ENCODE measurements at regions not wholly inside any gene's neighbourhood (a gene's known extent, or its start where the extent isn't known, plus 50 kb on each side); places are given as distances from the start of the nearest gene placed in this dataset.

DNA sequence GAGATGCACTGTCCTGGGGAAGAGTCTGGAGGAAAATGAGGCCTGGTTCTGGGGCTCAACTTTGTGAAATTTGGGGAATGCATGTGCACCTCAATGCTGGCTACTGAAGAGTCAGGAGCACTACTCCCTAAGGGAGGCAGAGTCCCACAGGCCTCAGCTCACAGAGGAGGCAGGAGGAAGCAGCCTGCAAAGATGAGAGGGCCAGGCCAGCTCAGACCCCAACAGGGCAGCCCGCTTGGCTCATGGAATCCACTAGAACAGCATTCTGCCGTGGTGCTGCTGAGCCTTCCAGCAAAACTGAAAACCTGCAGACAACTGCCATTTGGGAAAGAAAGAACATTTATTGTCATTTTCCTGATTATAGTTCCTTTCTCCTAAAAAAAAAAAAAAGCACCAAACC lies 300.5 kb downstream of the CTTN start:
- Histone ChIP-seq H4K20me1 (ENCODE audit: insufficient read depth, low read length) (no peaks in the 10 kb centered on the region), H3K27me3 (ENCODE audit: insufficient read depth, low read length) (peaks cover 2% of the 10 kb centered on the region), H3K9me3 (ENCODE audit: insufficient read depth, low read depth, low read length) (no peaks in the 10 kb centered on the region), H3K9ac (ENCODE audit: low read length) (no peak overlapping the region), H2AFZ (ENCODE audit: low read depth, low read length) (no peak overlapping the region), H3K4me3 (ENCODE audit: insufficient read depth, low read depth, low read length) (no peak overlapping the region), H3K4me1 (ENCODE audit: insufficient read depth, low read length) (no peaks in the 10 kb centered on the region), H3K27ac (ENCODE audit: low read depth, low read length) (no peak overlapping the region), H3K79me2 (ENCODE audit: insufficient read depth, low read length) (no peaks in the 10 kb centered on the region), H3K4me2 (ENCODE audit: low read length) (no peak overlapping the region), H3K36me3 (ENCODE audit: insufficient read depth, low read length) (no peaks in the 10 kb centered on the region)
- peaks cover 32% of the 10 kb centered on the region for H3K27me3 Mint-ChIP-seq (ENCODE audit: low read depth, unreplicated experiment)
- no peak overlapping the region for H3K4me3 Mint-ChIP-seq (ENCODE audit: unreplicated experiment)
- H3K4me1 Mint-ChIP-seq (ENCODE audit: low read depth, unreplicated experiment), result no peaks in the 10 kb centered on the region
- H3K9me3 Mint-ChIP-seq (ENCODE audit: unreplicated experiment), result peaks cover 12% of the 10 kb centered on the region
- FAIRE-seq, result no peak
- TF ChIP-seq EZH2 (IDR thresholded peaks at IDR 0.05; ENCODE audit: insufficient read depth, low read length), result no peak
- TF ChIP-seq, protein P1, sequence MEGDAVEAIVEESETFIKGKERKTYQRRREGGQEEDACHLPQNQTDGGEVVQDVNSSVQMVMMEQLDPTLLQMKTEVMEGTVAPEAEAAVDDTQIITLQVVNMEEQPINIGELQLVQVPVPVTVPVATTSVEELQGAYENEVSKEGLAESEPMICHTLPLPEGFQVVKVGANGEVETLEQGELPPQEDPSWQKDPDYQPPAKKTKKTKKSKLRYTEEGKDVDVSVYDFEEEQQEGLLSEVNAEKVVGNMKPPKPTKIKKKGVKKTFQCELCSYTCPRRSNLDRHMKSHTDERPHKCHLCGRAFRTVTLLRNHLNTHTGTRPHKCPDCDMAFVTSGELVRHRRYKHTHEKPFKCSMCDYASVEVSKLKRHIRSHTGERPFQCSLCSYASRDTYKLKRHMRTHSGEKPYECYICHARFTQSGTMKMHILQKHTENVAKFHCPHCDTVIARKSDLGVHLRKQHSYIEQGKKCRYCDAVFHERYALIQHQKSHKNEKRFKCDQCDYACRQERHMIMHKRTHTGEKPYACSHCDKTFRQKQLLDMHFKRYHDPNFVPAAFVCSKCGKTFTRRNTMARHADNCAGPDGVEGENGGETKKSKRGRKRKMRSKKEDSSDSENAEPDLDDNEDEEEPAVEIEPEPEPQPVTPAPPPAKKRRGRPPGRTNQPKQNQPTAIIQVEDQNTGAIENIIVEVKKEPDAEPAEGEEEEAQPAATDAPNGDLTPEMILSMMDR (IDR thresholded peaks at IDR 0.05; ENCODE audit: insufficient read depth, low read depth, low read length), result no peak
- no peak for DNase-seq (ENCODE audit: low read depth)
- H3K36me3 Mint-ChIP-seq (ENCODE audit: low read depth, unreplicated experiment), result peaks cover 6% of the 10 kb centered on the region
- no peak overlapping the region for H3K27ac Mint-ChIP-seq (ENCODE audit: unreplicated experiment)

DNA sequence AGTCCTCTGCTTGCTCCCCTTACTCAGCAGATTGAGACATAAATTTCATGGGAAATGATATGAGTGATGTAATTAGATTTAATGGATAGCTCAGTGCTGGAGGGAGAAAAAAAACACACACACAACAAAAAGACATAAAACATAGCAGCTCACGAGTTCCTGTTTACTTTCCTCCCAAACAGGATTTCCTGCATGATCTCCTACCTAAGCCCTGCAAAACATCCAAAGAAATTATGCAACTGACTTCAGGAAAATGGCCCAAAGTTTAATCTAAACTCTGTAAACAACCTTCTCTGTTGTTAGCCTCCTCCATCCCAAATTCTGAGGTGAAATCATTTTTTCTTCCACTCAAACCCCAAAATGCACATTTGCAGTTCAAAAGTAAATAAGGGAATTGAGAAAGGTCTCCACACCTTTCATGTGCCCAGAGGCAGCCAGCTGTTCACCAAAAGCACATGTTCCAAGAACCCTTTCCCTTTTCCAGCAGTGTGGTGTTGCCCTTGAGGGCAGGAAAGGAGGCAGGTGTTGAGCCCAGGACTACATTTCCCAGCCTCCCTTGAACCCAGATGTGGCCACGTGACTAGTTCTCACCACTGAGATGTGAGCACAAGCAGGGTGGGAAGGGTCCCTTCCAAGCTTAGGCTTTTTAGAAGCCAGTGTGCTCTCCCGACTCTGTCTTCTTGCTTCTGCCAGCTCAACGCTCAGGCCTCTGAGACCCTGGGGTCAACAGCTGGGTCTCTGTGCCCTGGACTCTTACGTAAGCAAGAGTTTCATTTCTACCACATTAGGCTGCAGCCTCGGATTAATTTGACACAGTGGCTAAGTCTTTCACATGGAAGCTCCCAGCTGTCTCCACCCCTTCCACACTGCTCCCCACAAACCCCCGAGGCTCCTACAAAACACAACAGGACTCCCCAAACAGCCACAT lies 301.2 kb downstream of the CTTN start:
- FAIRE-seq (no peak), DNase-seq (ENCODE audit: low read depth) (no peak)
- H3K27me3 Mint-ChIP-seq (ENCODE audit: low read depth, unreplicated experiment), result peaks cover 33% of the 10 kb centered on the region
- Histone ChIP-seq H3K4me2 (ENCODE audit: low read length) (no peak overlapping the region), H3K4me1 (ENCODE audit: insufficient read depth, low read length) (no peaks in the 10 kb centered on the region), H3K27ac (ENCODE audit: low read depth, low read length) (no peak overlapping the region), H3K36me3 (ENCODE audit: insufficient read depth, low read length) (no peaks in the 10 kb centered on the region), H3K79me2 (ENCODE audit: insufficient read depth, low read length) (no peaks in the 10 kb centered on the region), H3K4me3 (ENCODE audit: insufficient read depth, low read depth, low read length) (no peak overlapping the region), H2AFZ (ENCODE audit: low read depth, low read length) (no peak overlapping the region), H3K9me3 (ENCODE audit: insufficient read depth, low read depth, low read length) (no peaks in the 10 kb centered on the region), H4K20me1 (ENCODE audit: insufficient read depth, low read length) (no peaks in the 10 kb centered on the region), H3K27me3 (ENCODE audit: insufficient read depth, low read length) (peaks cover 2% of the 10 kb centered on the region), H3K9ac (ENCODE audit: low read length) (no peak overlapping the region)
- no peaks in the 10 kb centered on the region for H3K4me1 Mint-ChIP-seq (ENCODE audit: low read depth, unreplicated experiment)
- H3K9me3 Mint-ChIP-seq (ENCODE audit: unreplicated experiment), result peaks cover 14% of the 10 kb centered on the region
- no peak for TF ChIP-seq EZH2 (IDR thresholded peaks at IDR 0.05; ENCODE audit: insufficient read depth, low read length)
- TF ChIP-seq, protein P1 (IDR thresholded peaks at IDR 0.05; ENCODE audit: insufficient read depth, low read depth, low read length), result no peak
- H3K4me3 Mint-ChIP-seq (ENCODE audit: unreplicated experiment), result no peak overlapping the region
- peaks cover 6% of the 10 kb centered on the region for H3K36me3 Mint-ChIP-seq (ENCODE audit: low read depth, unreplicated experiment)
- H3K27ac Mint-ChIP-seq (ENCODE audit: unreplicated experiment), result no peak overlapping the region

DNA sequence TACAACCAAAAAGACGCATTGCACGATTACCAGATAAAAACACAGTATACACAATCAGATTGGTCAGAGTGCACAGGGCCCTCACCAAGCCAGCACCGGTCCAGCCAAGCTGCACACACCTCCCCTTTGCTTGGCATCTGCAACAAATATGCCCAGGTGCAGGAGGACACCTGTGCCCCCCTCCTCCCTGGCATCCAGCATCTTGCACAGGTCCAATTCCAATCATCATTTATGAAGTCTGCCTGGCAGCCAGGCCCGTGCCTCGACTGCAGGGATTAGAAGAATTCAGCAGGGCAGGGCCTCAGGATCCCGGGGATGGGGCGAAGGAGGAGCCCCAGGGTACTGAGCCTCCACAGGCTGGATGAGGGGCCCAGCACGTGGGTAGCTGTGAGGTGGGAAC lies 302.1 kb downstream of the CTTN start:
- no peak overlapping the region for H3K27ac Mint-ChIP-seq (ENCODE audit: unreplicated experiment)
- H3K36me3 ChIP-seq (ENCODE audit: insufficient read depth, low read length), result no peaks in the 10 kb centered on the region
- no peak overlapping the region for H3K4me2 ChIP-seq (ENCODE audit: low read length)
- H3K27ac ChIP-seq (ENCODE audit: low read depth, low read length), result no peak overlapping the region
- H3K9ac ChIP-seq (ENCODE audit: low read length), result no peak overlapping the region
- no peaks in the 10 kb centered on the region for H4K20me1 ChIP-seq (ENCODE audit: insufficient read depth, low read length)
- H3K27me3 Mint-ChIP-seq (ENCODE audit: low read depth, unreplicated experiment), result peaks cover 27% of the 10 kb centered on the region
- H3K79me2 ChIP-seq (ENCODE audit: insufficient read depth, low read length), result no peaks in the 10 kb centered on the region
- H3K9me3 ChIP-seq (ENCODE audit: insufficient read depth, low read depth, low read length), result no peaks in the 10 kb centered on the region
- no peaks in the 10 kb centered on the region for H3K4me1 Mint-ChIP-seq (ENCODE audit: low read depth, unreplicated experiment)
- H3K9me3 Mint-ChIP-seq (ENCODE audit: unreplicated experiment), result peaks cover 12% of the 10 kb centered on the region
- no peak for DNase-seq (ENCODE audit: low read depth)
- H3K36me3 Mint-ChIP-seq (ENCODE audit: low read depth, unreplicated experiment), result peaks cover 6% of the 10 kb centered on the region
- H3K4me1 ChIP-seq (ENCODE audit: insufficient read depth, low read length), result no peaks in the 10 kb centered on the region
- TF ChIP-seq, protein P1 (IDR thresholded peaks at IDR 0.05; ENCODE audit: insufficient read depth, low read depth, low read length), result no peak
- no peak for TF ChIP-seq EZH2 (IDR thresholded peaks at IDR 0.05; ENCODE audit: insufficient read depth, low read length)
- no peak overlapping the region for H3K4me3 Mint-ChIP-seq (ENCODE audit: unreplicated experiment)
- no peak for FAIRE-seq
- no peak overlapping the region for H3K4me3 ChIP-seq (ENCODE audit: insufficient read depth, low read depth, low read length)
- peaks cover 2% of the 10 kb centered on the region for H3K27me3 ChIP-seq (ENCODE audit: insufficient read depth, low read length)
- no peak overlapping the region for H2AFZ ChIP-seq (ENCODE audit: low read depth, low read length)
